Uterus (tissue), 3 donors: ENCODE measurements at regions not wholly inside any gene's neighbourhood (a gene's known extent, or its start where the extent isn't known, plus 50 kb on each side); places are given as distances from the start of the nearest gene placed in this dataset.

Experiments used
- DNase-seq, 2 donors: peaks; one replicate each; pipeline ENCODE4 v3.0.0-alpha.2; 2019 to 2020
- H3K27ac ChIP-seq, 2 donors: fragments of 200-600 bp; sonication (generic); 1 replicate in 1 of 2; 2 replicates in 1 of 2; pipeline ENCODE4 v1.5.1; 2016 to 2018
- H3K27me3 ChIP-seq, 2 donors: fragments of 200-600 bp; sonication (generic); one replicate each; pipeline ENCODE4 v1.5.1; 2018 to 2019; ENCODE audit warnings: control low read depth in 1 of 2
- H3K36me3 ChIP-seq, 2 donors: fragments of 200-600 bp; sonication (generic); one replicate each; pipeline ENCODE4 v1.5.1; 2019; ENCODE audit warnings: control low read depth in 1 of 2
- H3K4me1 ChIP-seq, 2 donors: fragments of 200-600 bp; sonication (generic); one replicate each; pipeline ENCODE4 v1.5.1; 2018 to 2019; ENCODE audit warnings: control low read depth in 1 of 2
- H3K4me3 ChIP-seq, 2 donors: fragments of 200-600 bp; sonication (generic); 1 replicate in 1 of 2; 2 replicates in 1 of 2; pipeline ENCODE4 v1.5.1; 2018 to 2019; ENCODE audit warnings: mild to moderate bottlenecking in 1 of 2
- H3K9me3 ChIP-seq, 2 donors: fragments of 200-600 bp; sonication (generic); one replicate each; pipeline ENCODE4 v1.5.1; 2019; ENCODE audit warnings: control low read depth in 1 of 2
- POLR2A ChIP-seq, 2 donors: fragments of 450-650 bp; IDR thresholded peaks; one replicate each; pipeline ENCODE4 v1.6.1; 2016; ENCODE audit warnings: antibody characterized with exemption in 2 of 2, mild to moderate bottlenecking in 1 of 2, moderate library complexity in 1 of 2
- intact Hi-C: fragments of 100-400 bp; cut with DNase I; formaldehyde crosslinking; loops from one replicate; pipeline ENCODE4 v1.15.1; 2023; ENCODE audit warnings: low total_unique reads
- TF ChIP-seq, protein P1 (sequence below), 4 experiments: fragments of 200-600 bp in 2 of 4; fragments of 450-650 bp in 2 of 4; sonication (generic) in 2 of 4; IDR thresholded peaks; one replicate each; pipeline ENCODE4 v1.5.1; 2016 to 2019; ENCODE audit warnings: antibody characterized with exemption in 4 of 4, mild to moderate bottlenecking in 2 of 4, moderate library complexity in 1 of 4
- donor health status: DM: yes; HTN: yes; CAD: no.

- no peaks in the 10 kb centered on the region for H3K27me3 ChIP-seq
- no peaks in the 10 kb centered on the region for H3K36me3 ChIP-seq
- DNase-seq: no peak
- no peak for TF ChIP-seq POLR2A (IDR thresholded peaks at IDR 0.05)
- TF ChIP-seq, protein P1, sequence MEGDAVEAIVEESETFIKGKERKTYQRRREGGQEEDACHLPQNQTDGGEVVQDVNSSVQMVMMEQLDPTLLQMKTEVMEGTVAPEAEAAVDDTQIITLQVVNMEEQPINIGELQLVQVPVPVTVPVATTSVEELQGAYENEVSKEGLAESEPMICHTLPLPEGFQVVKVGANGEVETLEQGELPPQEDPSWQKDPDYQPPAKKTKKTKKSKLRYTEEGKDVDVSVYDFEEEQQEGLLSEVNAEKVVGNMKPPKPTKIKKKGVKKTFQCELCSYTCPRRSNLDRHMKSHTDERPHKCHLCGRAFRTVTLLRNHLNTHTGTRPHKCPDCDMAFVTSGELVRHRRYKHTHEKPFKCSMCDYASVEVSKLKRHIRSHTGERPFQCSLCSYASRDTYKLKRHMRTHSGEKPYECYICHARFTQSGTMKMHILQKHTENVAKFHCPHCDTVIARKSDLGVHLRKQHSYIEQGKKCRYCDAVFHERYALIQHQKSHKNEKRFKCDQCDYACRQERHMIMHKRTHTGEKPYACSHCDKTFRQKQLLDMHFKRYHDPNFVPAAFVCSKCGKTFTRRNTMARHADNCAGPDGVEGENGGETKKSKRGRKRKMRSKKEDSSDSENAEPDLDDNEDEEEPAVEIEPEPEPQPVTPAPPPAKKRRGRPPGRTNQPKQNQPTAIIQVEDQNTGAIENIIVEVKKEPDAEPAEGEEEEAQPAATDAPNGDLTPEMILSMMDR (IDR thresholded peaks at IDR 0.05): no peak
- H3K4me3 ChIP-seq: no peak overlapping the region
- H3K4me1 ChIP-seq: no peaks in the 10 kb centered on the region
- no peak overlapping the region for H3K27ac ChIP-seq
- H3K9me3 ChIP-seq: no peaks in the 10 kb centered on the region
- intact Hi-C loops: no loop called here
Measured at GRCh38 chr2:211127501-211127900, 571.1 kb downstream of the CPS1 start.

GRCh38 chr2:211128287-211128686 lies 571.9 kb downstream of the CPS1 start:
- no peaks in the 10 kb centered on the region for H3K9me3 ChIP-seq
- intact Hi-C loops: no loop called here

DNA sequence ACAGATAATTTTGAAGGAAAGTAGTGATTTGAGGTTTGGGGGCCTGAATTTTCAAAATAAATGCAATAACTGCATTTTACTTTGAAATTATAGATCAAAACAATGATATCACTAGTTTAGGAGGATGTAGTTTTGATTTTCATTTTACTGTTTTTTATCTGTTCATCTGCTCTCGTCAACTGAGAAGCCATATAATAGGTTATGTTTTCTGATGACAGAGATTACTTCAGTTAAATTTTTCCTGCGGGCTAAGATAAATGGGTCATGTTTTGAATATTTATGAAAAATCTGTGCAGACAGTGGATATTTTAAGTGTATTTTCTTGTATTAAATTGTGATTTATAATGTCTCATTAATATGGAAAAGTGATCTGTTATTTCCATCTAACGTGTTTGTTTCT lies 573.4 kb downstream of the CPS1 start:
- intact Hi-C loops: no loop called here
- Histone ChIP-seq H3K4me3 (no peak overlapping the region), H3K9me3 (no peaks in the 10 kb centered on the region), H3K27me3 (no peaks in the 10 kb centered on the region), H3K27ac (no peak overlapping the region), H3K36me3 (no peaks in the 10 kb centered on the region), H3K4me1 (no peaks in the 10 kb centered on the region)
- TF ChIP-seq, protein P1 (IDR thresholded peaks at IDR 0.05): no peak
- no peak for TF ChIP-seq POLR2A (IDR thresholded peaks at IDR 0.05)
- no peak for DNase-seq

More at GRCh38 chr2:211128287-211128686, 571.9 kb downstream of the CPS1 start:
- DNase-seq: no peak
- Histone ChIP-seq H3K36me3 (no peaks in the 10 kb centered on the region), H3K27me3 (no peaks in the 10 kb centered on the region), H3K4me3 (no peak overlapping the region), H3K4me1 (no peaks in the 10 kb centered on the region), H3K27ac (no peak overlapping the region)
- no peak for TF ChIP-seq POLR2A (IDR thresholded peaks at IDR 0.05)
- TF ChIP-seq, protein P1 (IDR thresholded peaks at IDR 0.05): no peak

GRCh38 chr2:211132046-211132445 lies 575.6 kb downstream of the CPS1 start:
- Histone ChIP-seq H3K36me3 (no peaks in the 10 kb centered on the region), H3K4me1 (no peaks in the 10 kb centered on the region), H3K27ac (no peak overlapping the region), H3K4me3 (no peak overlapping the region), H3K9me3 (no peaks in the 10 kb centered on the region), H3K27me3 (no peaks in the 10 kb centered on the region)
- no peak for TF ChIP-seq POLR2A (IDR thresholded peaks at IDR 0.05)
- TF ChIP-seq, protein P1 (IDR thresholded peaks at IDR 0.05): no peak
- DNase-seq: no peak
- intact Hi-C loops: no loop called here

DNA sequence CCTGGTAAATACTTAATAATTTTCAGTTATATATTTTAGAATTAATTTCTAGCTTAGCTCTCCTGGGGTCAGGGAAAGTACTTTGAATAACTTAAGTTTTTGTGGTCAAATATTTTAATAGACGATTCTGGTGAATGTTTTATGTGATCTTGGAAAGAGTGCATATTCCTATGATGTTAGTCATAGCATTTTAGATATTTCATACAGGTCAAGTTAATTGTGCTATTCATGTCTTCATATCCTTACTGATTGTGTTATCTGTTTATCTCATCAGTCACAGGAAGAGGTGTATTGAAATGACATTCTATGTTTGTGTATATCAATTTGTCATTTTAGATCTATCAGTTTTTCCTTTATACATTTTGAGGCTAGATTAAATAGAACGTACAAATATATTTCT lies 576.2 kb downstream of the CPS1 start:
- no peak overlapping the region for H3K4me3 ChIP-seq
- DNase-seq: no peak
- H3K36me3 ChIP-seq: no peaks in the 10 kb centered on the region
- no peaks in the 10 kb centered on the region for H3K4me1 ChIP-seq
- TF ChIP-seq, protein P1 (IDR thresholded peaks at IDR 0.05): no peak
- TF ChIP-seq POLR2A (IDR thresholded peaks at IDR 0.05): no peak
- intact Hi-C loops: no loop called here
- H3K27ac ChIP-seq: no peak overlapping the region
- H3K27me3 ChIP-seq: no peaks in the 10 kb centered on the region
- H3K9me3 ChIP-seq: no peaks in the 10 kb centered on the region
